GM23338 (cell line): ENCODE measurements at regions not wholly inside any gene's neighbourhood (a gene's known extent, or its start where the extent isn't known, plus 50 kb on each side); places are given as distances from the start of the nearest gene placed in this dataset.

Experiments used
- ATAC-seq: fragments of 200-7000 bp; cut with Tn5 transposase; 3 replicates; pipeline ENCODE4 v1.9.1; 2020
- DNase-seq: peaks from one replicate; pipeline ENCODE4 v3.0.0-alpha.2; 2015; ENCODE audit warnings: low spot score
- H2AFZ ChIP-seq: fragments of 200-600 bp; sonication (generic); 2 replicates; pipeline ENCODE4 v1.8.0; 2016; ENCODE audit warnings: antibody characterized with exemption, mild to moderate bottlenecking, moderate library complexity
- H3F3A ChIP-seq: fragments of 200-600 bp; sonication (generic); replicated peaks from 2 replicates; pipeline ENCODE4 v1.8.0; 2017; ENCODE audit warnings: antibody characterized with exemption, mixed run types, low read depth
- H3K27ac ChIP-seq: fragments of 200-600 bp; sonication (generic); 2 replicates; pipeline ENCODE4 v1.6.1; 2016; ENCODE audit warnings: low read depth
- H3K27me3 ChIP-seq: fragments of 200-600 bp; sonication (generic); 2 replicates; pipeline ENCODE4 v1.8.0; 2016; ENCODE audit warnings: mild to moderate bottlenecking, mixed run types, moderate library complexity; ENCODE audit not compliant: insufficient read depth
- H3K36me3 ChIP-seq: fragments of 200-600 bp; sonication (generic); 2 replicates; pipeline ENCODE4 v1.8.0; 2016; ENCODE audit warnings: mild to moderate bottlenecking; ENCODE audit not compliant: insufficient read depth
- H3K4me1 ChIP-seq: fragments of 200-600 bp; sonication (generic); 2 replicates; pipeline ENCODE4 v1.8.0; 2016; ENCODE audit warnings: mild to moderate bottlenecking, moderate library complexity; ENCODE audit not compliant: insufficient read depth
- H3K4me2 ChIP-seq: fragments of 200-600 bp; sonication (generic); 2 replicates; pipeline ENCODE4 v1.7.1; 2017; ENCODE audit warnings: mixed run types
- H3K4me3 ChIP-seq: fragments of 200-600 bp; sonication (generic); 2 replicates; pipeline ENCODE4 v1.6.1; 2016; ENCODE audit warnings: mixed run types
- H3K79me2 ChIP-seq: fragments of 200-600 bp; sonication (generic); replicated peaks from 2 replicates; pipeline ENCODE4 v1.8.0; 2017; ENCODE audit warnings: mild to moderate bottlenecking; ENCODE audit not compliant: insufficient read depth
- H3K9me2 ChIP-seq: fragments of 200-600 bp; sonication (generic); 2 replicates; pipeline ENCODE4 v1.8.0; 2017; ENCODE audit not compliant: insufficient read depth
- H4K20me1 ChIP-seq: fragments of 200-600 bp; sonication (generic); replicated peaks from 2 replicates; pipeline ENCODE4 v1.8.0; 2017; ENCODE audit warnings: mild to moderate bottlenecking; ENCODE audit not compliant: insufficient read depth
- H3K27ac Mint-ChIP-seq: 2 replicates; pipeline ENCODE4 v1.8.0; 2020; ENCODE audit warnings: inconsistent platforms, mild to moderate bottlenecking, moderate library complexity, mixed read lengths
- H3K27me3 Mint-ChIP-seq: 3 replicates; pipeline ENCODE4 v1.8.0; 2022; ENCODE audit warnings: low read depth, mild to moderate bottlenecking, moderate library complexity, mixed read lengths, inconsistent platforms; ENCODE audit not compliant: insufficient read depth, poor library complexity
- H3K36me3 Mint-ChIP-seq: 3 replicates; pipeline ENCODE4 v1.8.0; 2021; ENCODE audit warnings: low read depth, mild to moderate bottlenecking, inconsistent platforms, moderate library complexity, mixed read lengths
- H3K4me1 Mint-ChIP-seq: 3 replicates; pipeline ENCODE4 v1.8.0; 2020; ENCODE audit warnings: mild to moderate bottlenecking, inconsistent platforms, mixed read lengths
- H3K4me3 Mint-ChIP-seq: 3 replicates; pipeline ENCODE4 v1.8.0; 2021; ENCODE audit warnings: moderate library complexity, mild to moderate bottlenecking, inconsistent platforms, mixed read lengths
- H3K9me3 Mint-ChIP-seq: 3 replicates; pipeline ENCODE4 v1.8.0; 2020; ENCODE audit warnings: moderate library complexity, mild to moderate bottlenecking, inconsistent platforms, mixed read lengths
- CREB1 ChIP-seq: fragments of 250-450 bp; sonication (Bioruptor Pico); IDR thresholded peaks from 2 replicates; pipeline ENCODE4 v1.5.0; 2020; ENCODE audit warnings: low read depth, mild to moderate bottlenecking, moderate library complexity
- CTCF ChIP-seq, 2 experiments: fragments of 200-600 bp in 1 of 2; sonication (generic) in 1 of 2; conservative IDR thresholded peaks; 2 replicates each; pipeline versions ENCODE4 v1.5.1 to v1.6.1; 2016 to 2017; ENCODE audit warnings: antibody characterized with exemption in 2 of 2, low read depth in 2 of 2, mild to moderate bottlenecking in 2 of 2, moderate library complexity in 1 of 2
- ETS1 ChIP-seq: IDR thresholded peaks from 2 replicates; pipeline ENCODE4 v1.6.1; 2016; ENCODE audit warnings: antibody characterized with exemption
- EZH2 ChIP-seq: fragments of 200-600 bp; sonication (generic); IDR thresholded peaks from one replicate; pipeline ENCODE4 v1.8.0; 2017; ENCODE audit warnings: antibody characterized with exemption, mild to moderate bottlenecking, low read depth; ENCODE audit not compliant: unreplicated experiment
- EZH2phosphoT487 ChIP-seq: fragments of 200-600 bp; sonication (generic); IDR thresholded peaks from one replicate; pipeline ENCODE4 v1.8.1; 2018; ENCODE audit warnings: antibody characterized with exemption; ENCODE audit not compliant: unreplicated experiment
- POLR2AphosphoS5 ChIP-seq: IDR thresholded peaks from 2 replicates; pipeline ENCODE4 v1.6.1; 2016; ENCODE audit warnings: antibody characterized with exemption, low read depth
- REST ChIP-seq: IDR thresholded peaks from one replicate; pipeline ENCODE4 v1.6.1; 2018; ENCODE audit warnings: antibody characterized with exemption; ENCODE audit not compliant: unreplicated experiment
- STAT1 ChIP-seq: IDR thresholded peaks from one replicate; pipeline ENCODE4 v1.6.1; 2016; ENCODE audit warnings: antibody characterized with exemption; ENCODE audit not compliant: unreplicated experiment
- ZNF114 ChIP-seq: fragments of 250-450 bp; sonication (Bioruptor Pico); IDR thresholded peaks from 2 replicates; pipeline ENCODE4 v1.5.0; 2020; ENCODE audit warnings: mild to moderate bottlenecking, moderate library complexity
- ZNF331 ChIP-seq: fragments of 250-450 bp; sonication (Bioruptor Pico); IDR thresholded peaks from 2 replicates; pipeline ENCODE4 v1.5.0; 2020; ENCODE audit warnings: low read depth, mild to moderate bottlenecking, moderate library complexity
- ZNF462 ChIP-seq: fragments of 250-450 bp; sonication (Bioruptor Pico); IDR thresholded peaks from 2 replicates; pipeline ENCODE4 v1.5.0; 2020; ENCODE audit warnings: mild to moderate bottlenecking, moderate library complexity

- no peak overlapping the region for H3K4me3 Mint-ChIP-seq
- H3K4me2 ChIP-seq, result peak overlapping the region; percentile 42; the same call in 1 of the 2 replicates
- no peaks in the 10 kb centered on the region for H3K36me3 Mint-ChIP-seq
- no peak for DNase-seq
- H3F3A ChIP-seq, result no peaks in the 10 kb centered on the region
- no peaks in the 10 kb centered on the region for H3K27me3 ChIP-seq
- H3K36me3 ChIP-seq, result no peaks in the 10 kb centered on the region
- peaks cover 9% of the 10 kb centered on the region; the same call in 1 of the 2 replicates for H3K4me1 ChIP-seq
- H3K27ac ChIP-seq, result no peak overlapping the region
- no peak overlapping the region for H2AFZ ChIP-seq
- ATAC-seq, result no peak
- H3K9me2 ChIP-seq, result no peaks in the 10 kb centered on the region
- no peak for TF ChIP-seq CTCF (conservative IDR thresholded peaks at IDR 0.05; ENCODE audit: low read depth in 2 of 2)
- TF ChIP-seq POLR2AphosphoS5, result no peak
- TF ChIP-seq STAT1, result no peak
- TF ChIP-seq ZNF331, result no peak
- TF ChIP-seq EZH2phosphoT487, result no peak
- TF ChIP-seq ETS1, result no peak
- no peak for TF ChIP-seq ZNF114 (CRISPR knock-in tag)
- TF ChIP-seq ZNF462 (CRISPR knock-in tag), result no peak
- no peak for TF ChIP-seq EZH2
- TF ChIP-seq REST, result no peak
- TF ChIP-seq CREB1 (CRISPR knock-in tag), result no peak
- no peak overlapping the region for H3K4me3 ChIP-seq
- H3K4me1 Mint-ChIP-seq, result peaks cover 19% of the 10 kb centered on the region
- H3K79me2 ChIP-seq, result no peaks in the 10 kb centered on the region
- no peaks in the 10 kb centered on the region for H4K20me1 ChIP-seq
- no peaks in the 10 kb centered on the region for H3K27me3 Mint-ChIP-seq
- H3K27ac Mint-ChIP-seq, result no peak overlapping the region
- no peaks in the 10 kb centered on the region for H3K9me3 Mint-ChIP-seq
Observed at GRCh38 chrX:8090906-8091305, 80.2 kb downstream of the VCX2 start.
